Neural cell (in vitro differentiated cells): ENCODE measurements at regions not wholly inside any gene's neighbourhood (a gene's known extent, or its start where the extent isn't known, plus 50 kb on each side); places are given as distances from the start of the nearest gene placed in this dataset.

Source experiments
- H2AFZ ChIP-seq: fragments of 200-600, 300-800 bp; sonication (generic), shearing (Covaris generic); 2 replicates; pipeline ENCODE4 v1.6.0; 2014; ENCODE audit warnings: low read depth, mild to moderate bottlenecking, antibody characterized with exemption, low read length, moderate library complexity
- H3F3A ChIP-seq: fragments of 200-600 bp; shearing (Covaris generic); 2 replicates; pipeline ENCODE4 v1.6.1; 2016; ENCODE audit warnings: mild to moderate bottlenecking, moderate library complexity, mixed read lengths, antibody characterized with exemption, low read length; ENCODE audit not compliant: insufficient read depth, poor library complexity, severe bottlenecking
- H3K27ac ChIP-seq: fragments of 200-600, 300-800 bp; sonication (generic), shearing (Covaris generic); 2 replicates; pipeline ENCODE4 v1.5.1; 2014; ENCODE audit warnings: mild to moderate bottlenecking, low read length, moderate library complexity
- H3K27me3 ChIP-seq: fragments of 300-800, 200-600 bp; sonication (generic), shearing (Covaris generic); 2 replicates; pipeline ENCODE4 v1.6.0; 2014; ENCODE audit warnings: mild to moderate bottlenecking, low read depth, low read length, moderate library complexity; ENCODE audit not compliant: insufficient read depth
- H3K36me3 ChIP-seq: fragments of 300-800, 200-600 bp; sonication (generic), shearing (Covaris generic); 2 replicates; pipeline ENCODE4 v1.5.1; 2014; ENCODE audit warnings: mild to moderate bottlenecking, antibody characterized with exemption, low read length, moderate library complexity; ENCODE audit not compliant: insufficient read depth
- H3K4me2 ChIP-seq: fragments of 300-800, 200-600 bp; sonication (generic), shearing (Covaris generic); 2 replicates; pipeline ENCODE4 v1.6.0; 2014; ENCODE audit warnings: mild to moderate bottlenecking, low read length
- H3K4me3 ChIP-seq: fragments of 300-800, 200-600 bp; sonication (generic), shearing (Covaris generic); 2 replicates; pipeline ENCODE4 v1.5.1; 2014; ENCODE audit warnings: mild to moderate bottlenecking, low read length, moderate library complexity
- H3K79me2 ChIP-seq: fragments of 200-600 bp; shearing (Covaris generic); replicated peaks from 2 replicates; pipeline ENCODE4 v1.6.0; 2014; ENCODE audit warnings: mild to moderate bottlenecking, low read length, moderate library complexity; ENCODE audit not compliant: insufficient read depth
- H3K9ac ChIP-seq: fragments of 300-800, 200-600 bp; sonication (generic), shearing (Covaris generic); 2 replicates; pipeline ENCODE4 v1.6.1; 2016; ENCODE audit warnings: mild to moderate bottlenecking, low read length, mixed read lengths
- H3K9me2 ChIP-seq: fragments of 200-600 bp; shearing (Covaris generic); 2 replicates; pipeline ENCODE4 v1.6.1; 2016; ENCODE audit warnings: mild to moderate bottlenecking, low read length, mixed read lengths; ENCODE audit not compliant: insufficient read depth
- H3K9me3 ChIP-seq: fragments of 200-600, 300-800 bp; sonication (generic), shearing (Covaris generic); 2 replicates; pipeline ENCODE4 v1.6.1; 2016; ENCODE audit warnings: mild to moderate bottlenecking, mixed run types, low read length, moderate library complexity, mixed read lengths
- H4K20me1 ChIP-seq: fragments of 200-600 bp; shearing (Covaris generic); 2 replicates; pipeline ENCODE4 v1.6.1; 2016; ENCODE audit warnings: mild to moderate bottlenecking, mixed run types; ENCODE audit not compliant: insufficient read depth
- EP300 ChIP-seq: fragments of 450-650 bp; conservative IDR thresholded peaks from 2 replicates; pipeline ENCODE4 v1.6.1; 2014; ENCODE audit warnings: antibody characterized with exemption, mild to moderate bottlenecking, moderate library complexity; ENCODE audit not compliant: poor library complexity, severe bottlenecking
- EZH2 ChIP-seq: fragments of 200-600, 300-800 bp; shearing (Covaris generic), sonication (generic); IDR thresholded peaks from 2 replicates; pipeline ENCODE4 v1.6.1; 2014; ENCODE audit warnings: antibody characterized with exemption, low read length, borderline replicate concordance, mild to moderate bottlenecking; ENCODE audit not compliant: insufficient read depth, poor library complexity, severe bottlenecking
- MXI1 ChIP-seq: fragments of 450-650 bp; conservative IDR thresholded peaks from 2 replicates; pipeline ENCODE4 v1.6.1; 2014; ENCODE audit warnings: antibody characterized with exemption, mild to moderate bottlenecking; ENCODE audit not compliant: poor library complexity, severe bottlenecking
- POLR2AphosphoS5 ChIP-seq: IDR thresholded peaks from 2 replicates; pipeline ENCODE4 v1.6.1; 2012
- RAD21 ChIP-seq: fragments of 450-650 bp; conservative IDR thresholded peaks from 2 replicates; pipeline ENCODE4 v1.6.1; 2014; ENCODE audit warnings: antibody characterized with exemption, mild to moderate bottlenecking, moderate library complexity
- SMC3 ChIP-seq: fragments of 450-650 bp; conservative IDR thresholded peaks from 2 replicates; pipeline ENCODE4 v1.6.1; 2014; ENCODE audit warnings: antibody characterized with exemption, mild to moderate bottlenecking, moderate library complexity; ENCODE audit not compliant: poor library complexity
- TAF1 ChIP-seq: IDR thresholded peaks from 2 replicates; pipeline ENCODE4 v1.6.1; 2012; ENCODE audit warnings: low read depth
- TF ChIP-seq, protein P1 (sequence below): fragments of 450-650 bp; IDR thresholded peaks from 2 replicates; pipeline ENCODE4 v1.5.1; 2014; ENCODE audit warnings: antibody characterized with exemption, mild to moderate bottlenecking, moderate library complexity; ENCODE audit not compliant: poor library complexity, severe bottlenecking
- TF ChIP-seq, protein P2 (sequence below): IDR thresholded peaks from 2 replicates; pipeline ENCODE4 v1.6.1; 2012; ENCODE audit warnings: borderline replicate concordance

DNA sequence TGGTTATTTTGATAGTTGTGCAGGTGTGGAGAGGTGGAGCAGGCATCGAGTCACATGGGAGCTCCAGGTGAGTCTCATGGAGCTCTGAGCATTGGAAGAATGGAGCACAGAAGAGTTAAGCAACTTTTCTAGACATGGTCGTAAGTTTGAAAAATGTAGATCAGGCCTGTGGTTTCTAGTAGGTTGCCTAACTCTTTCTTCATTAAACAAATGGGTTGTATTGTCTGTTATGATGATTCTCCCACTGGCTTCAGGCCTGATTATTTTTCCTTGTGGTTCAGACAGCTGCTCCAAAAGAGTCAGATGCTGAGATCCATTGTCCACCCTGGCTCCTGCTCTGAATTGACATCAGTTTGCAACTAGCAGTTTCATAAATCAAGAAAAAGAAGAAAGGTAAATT lies 80.3 kb upstream of the RPS23 start:
- peaks cover 10% of the 10 kb centered on the region for H3F3A ChIP-seq
- H4K20me1 ChIP-seq: no peaks in the 10 kb centered on the region
- H3K9ac ChIP-seq: no peak overlapping the region
- H3K9me3 ChIP-seq: no peaks in the 10 kb centered on the region
- H3K79me2 ChIP-seq: peaks cover 3% of the 10 kb centered on the region
- H3K4me2 ChIP-seq: no peak overlapping the region
- H3K27ac ChIP-seq: no peak overlapping the region
- no peaks in the 10 kb centered on the region for H3K9me2 ChIP-seq
- H3K4me3 ChIP-seq: no peak overlapping the region
- no peaks in the 10 kb centered on the region for H3K27me3 ChIP-seq
- no peak for TF ChIP-seq TAF1
- TF ChIP-seq, protein P1, sequence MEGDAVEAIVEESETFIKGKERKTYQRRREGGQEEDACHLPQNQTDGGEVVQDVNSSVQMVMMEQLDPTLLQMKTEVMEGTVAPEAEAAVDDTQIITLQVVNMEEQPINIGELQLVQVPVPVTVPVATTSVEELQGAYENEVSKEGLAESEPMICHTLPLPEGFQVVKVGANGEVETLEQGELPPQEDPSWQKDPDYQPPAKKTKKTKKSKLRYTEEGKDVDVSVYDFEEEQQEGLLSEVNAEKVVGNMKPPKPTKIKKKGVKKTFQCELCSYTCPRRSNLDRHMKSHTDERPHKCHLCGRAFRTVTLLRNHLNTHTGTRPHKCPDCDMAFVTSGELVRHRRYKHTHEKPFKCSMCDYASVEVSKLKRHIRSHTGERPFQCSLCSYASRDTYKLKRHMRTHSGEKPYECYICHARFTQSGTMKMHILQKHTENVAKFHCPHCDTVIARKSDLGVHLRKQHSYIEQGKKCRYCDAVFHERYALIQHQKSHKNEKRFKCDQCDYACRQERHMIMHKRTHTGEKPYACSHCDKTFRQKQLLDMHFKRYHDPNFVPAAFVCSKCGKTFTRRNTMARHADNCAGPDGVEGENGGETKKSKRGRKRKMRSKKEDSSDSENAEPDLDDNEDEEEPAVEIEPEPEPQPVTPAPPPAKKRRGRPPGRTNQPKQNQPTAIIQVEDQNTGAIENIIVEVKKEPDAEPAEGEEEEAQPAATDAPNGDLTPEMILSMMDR: no peak
- H2AFZ ChIP-seq: no peak overlapping the region
- H3K36me3 ChIP-seq: no peaks in the 10 kb centered on the region

DNA sequence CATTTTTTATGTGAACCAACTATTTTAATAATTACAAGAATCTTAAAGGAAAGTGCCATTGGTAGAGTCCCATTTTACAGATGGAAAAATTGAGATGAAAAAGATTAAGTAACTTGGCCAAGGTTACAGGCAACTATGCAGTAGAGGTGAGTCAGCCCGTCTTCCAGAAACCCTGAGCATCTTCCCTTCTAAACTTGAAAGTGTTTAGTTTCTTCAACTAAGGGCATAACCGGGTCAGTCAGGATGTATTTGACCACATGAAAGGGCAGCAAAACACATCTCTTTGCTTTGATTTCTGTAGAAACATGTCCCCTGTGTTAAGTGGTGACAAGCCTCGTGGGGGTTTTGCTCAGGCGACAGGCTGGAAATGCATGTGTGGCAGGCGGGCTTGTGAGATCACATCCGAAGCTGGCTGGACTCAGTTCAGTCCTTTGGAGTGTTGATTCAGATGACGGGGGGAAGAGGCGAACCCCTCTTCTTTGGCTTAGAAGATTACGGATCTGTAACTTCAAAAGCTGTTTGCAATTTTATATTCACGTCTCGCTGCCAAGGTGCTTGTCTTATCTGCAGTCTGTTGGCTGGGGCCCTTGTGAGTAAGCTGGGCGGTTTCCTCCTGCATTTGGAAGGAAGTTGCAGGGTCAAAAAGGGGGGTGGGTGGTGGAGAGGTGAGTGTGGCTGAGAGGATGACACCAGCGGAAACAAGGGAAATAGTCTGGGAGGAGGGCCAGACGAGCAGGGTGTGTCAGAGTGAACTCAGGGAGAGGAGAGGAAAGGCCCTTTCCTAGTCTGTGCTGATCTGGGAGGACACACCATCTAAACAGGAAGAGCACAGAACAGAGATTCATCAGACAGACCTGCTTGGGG lies 78.9 kb upstream of the RPS23 start:
- Histone ChIP-seq H3K9ac (no peak overlapping the region), H3K36me3 (no peaks in the 10 kb centered on the region), H3K27ac (no peak overlapping the region), H3K27me3 (no peaks in the 10 kb centered on the region), H3F3A (peaks cover 10% of the 10 kb centered on the region), H3K4me2 (no peak overlapping the region), H3K79me2 (peaks cover 9% of the 10 kb centered on the region), H3K9me3 (no peaks in the 10 kb centered on the region), H3K4me3 (no peak overlapping the region), H4K20me1 (no peaks in the 10 kb centered on the region), H3K9me2 (no peaks in the 10 kb centered on the region), H2AFZ (no peak overlapping the region)
- TF ChIP-seq EP300 (no peak), TAF1 (no peak), MXI1 (no peak), SMC3 (no peak), RAD21 (no peak), EZH2 (no peak), POLR2AphosphoS5 (no peak)
- TF ChIP-seq, protein P1: no peak
- TF ChIP-seq, protein P2, sequence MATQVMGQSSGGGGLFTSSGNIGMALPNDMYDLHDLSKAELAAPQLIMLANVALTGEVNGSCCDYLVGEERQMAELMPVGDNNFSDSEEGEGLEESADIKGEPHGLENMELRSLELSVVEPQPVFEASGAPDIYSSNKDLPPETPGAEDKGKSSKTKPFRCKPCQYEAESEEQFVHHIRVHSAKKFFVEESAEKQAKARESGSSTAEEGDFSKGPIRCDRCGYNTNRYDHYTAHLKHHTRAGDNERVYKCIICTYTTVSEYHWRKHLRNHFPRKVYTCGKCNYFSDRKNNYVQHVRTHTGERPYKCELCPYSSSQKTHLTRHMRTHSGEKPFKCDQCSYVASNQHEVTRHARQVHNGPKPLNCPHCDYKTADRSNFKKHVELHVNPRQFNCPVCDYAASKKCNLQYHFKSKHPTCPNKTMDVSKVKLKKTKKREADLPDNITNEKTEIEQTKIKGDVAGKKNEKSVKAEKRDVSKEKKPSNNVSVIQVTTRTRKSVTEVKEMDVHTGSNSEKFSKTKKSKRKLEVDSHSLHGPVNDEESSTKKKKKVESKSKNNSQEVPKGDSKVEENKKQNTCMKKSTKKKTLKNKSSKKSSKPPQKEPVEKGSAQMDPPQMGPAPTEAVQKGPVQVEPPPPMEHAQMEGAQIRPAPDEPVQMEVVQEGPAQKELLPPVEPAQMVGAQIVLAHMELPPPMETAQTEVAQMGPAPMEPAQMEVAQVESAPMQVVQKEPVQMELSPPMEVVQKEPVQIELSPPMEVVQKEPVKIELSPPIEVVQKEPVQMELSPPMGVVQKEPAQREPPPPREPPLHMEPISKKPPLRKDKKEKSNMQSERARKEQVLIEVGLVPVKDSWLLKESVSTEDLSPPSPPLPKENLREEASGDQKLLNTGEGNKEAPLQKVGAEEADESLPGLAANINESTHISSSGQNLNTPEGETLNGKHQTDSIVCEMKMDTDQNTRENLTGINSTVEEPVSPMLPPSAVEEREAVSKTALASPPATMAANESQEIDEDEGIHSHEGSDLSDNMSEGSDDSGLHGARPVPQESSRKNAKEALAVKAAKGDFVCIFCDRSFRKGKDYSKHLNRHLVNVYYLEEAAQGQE: no peak
